Choroid plexus epithelial cell (primary cell): ENCODE measurements at regions not wholly inside any gene's neighbourhood (a gene's known extent, or its start where the extent isn't known, plus 50 kb on each side); places are given as distances from the start of the nearest gene placed in this dataset.

Source experiments
- DNase-seq: peaks from one replicate; pipeline ENCODE4 v3.0.0-alpha.2; 2010; ENCODE audit warnings: low read depth
- H3K4me3 ChIP-seq: 2 replicates; pipeline ENCODE4 v1.5.1; 2011; ENCODE audit warnings: low read depth, mild to moderate bottlenecking, control low read depth, low read length, moderate library complexity
- TF ChIP-seq, protein P1 (sequence below): conservative IDR thresholded peaks from 2 replicates; pipeline ENCODE4 v1.5.1; 2011; ENCODE audit warnings: low read depth, mild to moderate bottlenecking, control low read depth, inconsistent platforms, low read length, moderate library complexity

- no peak overlapping the region for H3K4me3 ChIP-seq
- DNase-seq = peak; percentile 24
- TF ChIP-seq, protein P1, sequence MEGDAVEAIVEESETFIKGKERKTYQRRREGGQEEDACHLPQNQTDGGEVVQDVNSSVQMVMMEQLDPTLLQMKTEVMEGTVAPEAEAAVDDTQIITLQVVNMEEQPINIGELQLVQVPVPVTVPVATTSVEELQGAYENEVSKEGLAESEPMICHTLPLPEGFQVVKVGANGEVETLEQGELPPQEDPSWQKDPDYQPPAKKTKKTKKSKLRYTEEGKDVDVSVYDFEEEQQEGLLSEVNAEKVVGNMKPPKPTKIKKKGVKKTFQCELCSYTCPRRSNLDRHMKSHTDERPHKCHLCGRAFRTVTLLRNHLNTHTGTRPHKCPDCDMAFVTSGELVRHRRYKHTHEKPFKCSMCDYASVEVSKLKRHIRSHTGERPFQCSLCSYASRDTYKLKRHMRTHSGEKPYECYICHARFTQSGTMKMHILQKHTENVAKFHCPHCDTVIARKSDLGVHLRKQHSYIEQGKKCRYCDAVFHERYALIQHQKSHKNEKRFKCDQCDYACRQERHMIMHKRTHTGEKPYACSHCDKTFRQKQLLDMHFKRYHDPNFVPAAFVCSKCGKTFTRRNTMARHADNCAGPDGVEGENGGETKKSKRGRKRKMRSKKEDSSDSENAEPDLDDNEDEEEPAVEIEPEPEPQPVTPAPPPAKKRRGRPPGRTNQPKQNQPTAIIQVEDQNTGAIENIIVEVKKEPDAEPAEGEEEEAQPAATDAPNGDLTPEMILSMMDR = no peak
Measured at GRCh38 chr1:209416039-209416438, 167.5 kb upstream of the CAMK1G start.

- H3K4me3 ChIP-seq = no peak overlapping the region
- DNase-seq = no peak
- TF ChIP-seq, protein P1 = no peak
Measured at GRCh38 chr1:209416716-209417115, 166.8 kb upstream of the CAMK1G start.

DNA sequence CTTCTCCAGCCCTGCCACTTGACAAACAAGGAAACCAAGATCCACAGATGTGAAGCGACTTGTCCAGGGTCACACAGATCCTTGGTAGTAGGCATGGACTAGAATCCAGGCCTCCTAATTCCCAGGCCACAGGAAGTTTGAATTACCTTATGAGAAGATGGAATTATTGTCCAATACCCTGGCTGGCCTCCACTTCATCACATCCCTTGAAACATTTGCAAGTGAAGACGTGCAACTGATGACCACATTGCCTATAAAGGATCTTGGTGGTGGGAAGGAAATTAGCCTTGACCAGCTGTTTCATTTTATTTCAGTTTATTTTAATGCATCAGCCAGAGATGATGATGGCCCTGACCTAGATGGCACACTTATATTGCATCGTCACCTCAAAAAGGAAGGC is 165.8 kb upstream of the CAMK1G start:
- DNase-seq = no peak
- no peak overlapping the region for H3K4me3 ChIP-seq
- TF ChIP-seq, protein P1 = no peak

DNA sequence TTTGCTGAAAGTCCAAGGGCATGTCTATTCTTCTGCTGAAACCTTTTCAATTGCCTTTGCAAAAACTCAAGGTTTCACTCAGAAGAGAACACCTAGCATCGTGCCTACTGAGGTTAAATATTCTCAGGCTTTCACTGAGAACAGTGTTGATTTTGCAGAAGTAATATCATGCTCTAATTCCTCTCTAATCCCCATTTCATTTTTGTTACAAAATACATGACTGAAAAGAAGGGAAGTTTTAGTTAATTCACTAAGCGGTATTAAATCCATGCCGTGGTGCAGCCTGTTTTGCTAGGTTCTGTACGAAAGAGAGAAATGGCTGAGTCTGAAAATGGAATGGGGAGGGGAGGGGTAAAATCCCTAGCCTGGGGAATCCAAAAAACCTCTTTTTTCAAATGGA is 163.2 kb upstream of the CAMK1G start:
- DNase-seq = no peak
- TF ChIP-seq, protein P1 = no peak

GRCh38 chr1:209421186-209421585 is 162.3 kb upstream of the CAMK1G start:
- H3K4me3 ChIP-seq = no peak overlapping the region
- no peak for DNase-seq
- TF ChIP-seq, protein P1 = no peak

More for the DNA sequence above, 163.2 kb upstream of the CAMK1G start:
- H3K4me3 ChIP-seq = no peak overlapping the region

DNA sequence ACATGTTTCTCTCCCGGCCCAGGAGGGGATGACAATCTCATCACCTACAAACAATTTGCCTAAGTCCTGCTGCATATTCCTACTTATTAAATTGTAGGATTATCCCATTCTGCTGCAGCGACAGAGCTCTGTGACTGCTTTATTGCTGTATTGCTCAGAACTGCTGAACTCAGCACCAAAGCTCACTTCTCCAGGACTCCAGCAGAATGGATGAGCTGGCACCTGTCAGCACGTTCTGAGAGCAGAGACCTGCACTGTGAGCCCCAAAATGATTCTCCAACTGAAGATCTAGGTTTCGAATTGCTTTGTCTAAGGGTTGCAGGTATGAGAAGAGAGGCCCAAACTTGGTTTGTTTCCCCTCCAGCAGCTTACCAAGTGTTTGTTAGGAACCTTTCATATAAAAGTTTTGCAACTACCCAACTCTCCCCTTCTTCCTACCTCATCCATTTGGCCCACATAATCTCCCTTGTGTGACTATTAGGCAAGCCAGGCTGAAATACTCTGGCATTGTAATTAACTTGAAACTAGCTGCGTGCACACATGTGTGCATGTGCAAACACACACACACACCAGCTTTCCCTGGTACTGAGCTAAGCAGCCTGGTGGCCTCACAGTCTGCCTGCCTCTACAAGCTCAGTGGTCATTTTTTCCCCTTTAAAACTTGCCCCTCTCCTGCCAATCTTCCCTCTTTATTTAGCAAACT is 161.4 kb upstream of the CAMK1G start:
- TF ChIP-seq, protein P1 = no peak
- no peak overlapping the region for H3K4me3 ChIP-seq
- DNase-seq = no peak

DNA sequence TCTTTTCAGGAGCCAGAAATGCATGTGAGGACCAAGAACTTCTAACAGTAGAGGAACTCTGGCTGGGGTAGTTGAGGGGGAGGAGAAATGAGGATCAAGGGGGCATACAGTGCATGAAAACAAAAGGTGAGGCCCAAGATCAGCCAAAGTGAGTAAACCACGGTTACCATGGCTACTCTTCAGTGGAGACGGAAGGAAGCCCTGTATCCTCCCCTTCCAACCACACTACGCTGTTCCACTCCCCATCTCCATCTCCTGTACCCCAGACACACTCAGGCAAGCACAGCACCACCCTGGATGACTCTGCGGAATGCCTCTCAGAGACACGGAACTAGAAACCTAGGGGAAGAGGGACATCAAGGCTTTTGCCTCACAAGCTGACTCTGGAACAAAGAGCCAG is 157.6 kb upstream of the CAMK1G start:
- no peak overlapping the region for H3K4me3 ChIP-seq
- DNase-seq = no peak
- TF ChIP-seq, protein P1 = no peak
